Vagina (tissue), 2 donors: ENCODE measurements at regions not wholly inside any gene's neighbourhood (a gene's known extent, or its start where the extent isn't known, plus 50 kb on each side); places are given as distances from the start of the nearest gene placed in this dataset.

Experiments used
- DNase-seq, 2 donors: peaks; one replicate each; pipeline ENCODE4 v3.0.0-alpha.2; 2017; ENCODE audit errors: extremely low spot score in 2 of 2
- H3K27ac ChIP-seq: fragments of 200-600 bp; sonication (generic); one replicate; pipeline ENCODE4 v1.5.1; 2019
- H3K27me3 ChIP-seq: fragments of 200-600 bp; sonication (generic); one replicate; pipeline ENCODE4 v1.5.1; 2019
- H3K36me3 ChIP-seq, 2 donors: fragments of 200-600 bp; sonication (generic); one replicate each; pipeline ENCODE4 v1.5.1; 2017 to 2019
- H3K4me1 ChIP-seq: fragments of 200-600 bp; sonication (generic); one replicate; pipeline ENCODE4 v1.5.1; 2019
- H3K4me3 ChIP-seq, 2 donors: fragments of 200-600 bp; sonication (generic); 1 replicate in 1 of 2; 2 replicates in 1 of 2; pipeline ENCODE4 v1.5.1; 2016 to 2019
- H3K9me3 ChIP-seq: fragments of 200-600 bp; sonication (generic); one replicate; pipeline ENCODE4 v1.5.1; 2019
- POLR2A ChIP-seq, 2 donors: fragments of 450-650 bp; IDR thresholded peaks; one replicate each; pipeline ENCODE4 v1.6.1; 2017; ENCODE audit warnings: antibody characterized with exemption in 2 of 2, mild to moderate bottlenecking in 2 of 2, moderate library complexity in 2 of 2
- POLR2AphosphoS5 ChIP-seq, 2 donors: sonication (generic); formaldehyde crosslinking; IDR thresholded peaks; one replicate each; pipeline ENCODE4 v1.9.0; 2017; ENCODE audit warnings: antibody characterized with exemption in 2 of 2, mild to moderate bottlenecking in 2 of 2, low read depth in 1 of 2; ENCODE audit not compliant: insufficient read depth in 1 of 2
- intact Hi-C: fragments of 100-400 bp; cut with DNase I; formaldehyde crosslinking; loops from one replicate; pipeline ENCODE4 v1.15.1; 2023
- TF ChIP-seq, protein P1 (sequence below), 3 experiments: fragments of 450-650 bp in 2 of 3; fragments of 200-600 bp in 1 of 3; sonication (generic) in 1 of 3; IDR thresholded peaks; one replicate each; pipeline ENCODE4 v1.5.1; 2017 to 2019; ENCODE audit warnings: antibody characterized with exemption in 3 of 3, mild to moderate bottlenecking in 2 of 3, moderate library complexity in 2 of 3

DNA sequence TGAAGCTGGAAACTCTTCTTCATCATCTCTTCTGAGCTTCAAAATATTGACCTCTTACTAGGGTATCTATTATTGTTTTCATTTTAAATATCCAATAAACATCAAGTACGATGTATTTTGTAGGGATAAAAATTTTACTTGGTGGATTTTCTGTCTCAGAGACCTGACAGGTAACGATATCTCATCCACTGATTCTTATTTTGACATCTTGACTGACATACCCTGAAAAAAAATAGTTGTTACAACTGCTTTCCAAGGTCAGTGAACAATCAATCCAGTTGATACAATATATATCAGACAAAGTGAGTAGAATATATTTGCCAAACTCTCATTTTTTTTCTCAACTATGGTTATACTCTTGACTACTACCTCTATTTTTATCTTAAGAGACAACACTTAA, 963.7 kb upstream of the CDH2 start:
- no peaks in the 10 kb centered on the region for H3K27me3 ChIP-seq
- no peak overlapping the region for H3K27ac ChIP-seq
- H3K4me1 ChIP-seq, result no peaks in the 10 kb centered on the region
- intact Hi-C loops, result no loop called here
- no peak for DNase-seq
- H3K36me3 ChIP-seq, result no peaks in the 10 kb centered on the region
- H3K4me3 ChIP-seq, result no peak overlapping the region
- no peak for TF ChIP-seq POLR2A (IDR thresholded peaks at IDR 0.05)
- no peak for TF ChIP-seq POLR2AphosphoS5 (IDR thresholded peaks at IDR 0.05; ENCODE audit: insufficient read depth in 1 of 2, low read depth in 1 of 2)
- H3K9me3 ChIP-seq, result no peaks in the 10 kb centered on the region

DNA sequence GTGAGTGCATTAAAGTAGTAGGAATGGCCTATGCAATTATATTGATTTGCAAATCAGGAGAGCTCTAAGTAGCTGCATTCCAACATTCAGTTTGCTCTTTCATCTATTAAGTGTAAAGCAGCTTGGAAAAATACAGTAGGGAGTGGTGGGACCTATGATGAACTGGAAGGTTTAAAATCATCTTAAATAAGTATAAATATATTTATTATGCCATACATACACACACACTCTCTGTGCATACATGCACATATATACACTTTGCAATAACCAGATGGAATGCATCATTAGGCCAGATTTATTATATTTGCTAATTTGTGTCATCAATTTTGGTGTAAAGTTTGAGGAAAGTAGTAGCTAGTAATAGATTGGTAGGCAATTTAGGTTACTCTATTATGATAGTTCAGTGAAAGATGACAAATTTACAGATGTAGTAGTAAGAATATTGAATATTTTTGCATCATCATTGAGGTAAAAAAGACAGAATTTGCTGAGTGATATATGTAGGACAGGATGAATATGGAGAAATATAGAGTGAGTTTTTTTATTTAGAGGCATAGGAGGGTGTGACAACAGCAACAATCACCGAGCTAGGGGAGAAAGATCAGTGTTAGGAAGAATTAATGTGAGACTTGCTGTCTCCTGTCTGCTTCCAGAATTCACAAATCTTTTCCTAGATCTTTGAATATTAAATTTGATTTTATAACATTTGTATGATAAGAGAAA, 961.0 kb upstream of the CDH2 start:
- TF ChIP-seq POLR2A (IDR thresholded peaks at IDR 0.05), result no peak
- TF ChIP-seq, protein P1, sequence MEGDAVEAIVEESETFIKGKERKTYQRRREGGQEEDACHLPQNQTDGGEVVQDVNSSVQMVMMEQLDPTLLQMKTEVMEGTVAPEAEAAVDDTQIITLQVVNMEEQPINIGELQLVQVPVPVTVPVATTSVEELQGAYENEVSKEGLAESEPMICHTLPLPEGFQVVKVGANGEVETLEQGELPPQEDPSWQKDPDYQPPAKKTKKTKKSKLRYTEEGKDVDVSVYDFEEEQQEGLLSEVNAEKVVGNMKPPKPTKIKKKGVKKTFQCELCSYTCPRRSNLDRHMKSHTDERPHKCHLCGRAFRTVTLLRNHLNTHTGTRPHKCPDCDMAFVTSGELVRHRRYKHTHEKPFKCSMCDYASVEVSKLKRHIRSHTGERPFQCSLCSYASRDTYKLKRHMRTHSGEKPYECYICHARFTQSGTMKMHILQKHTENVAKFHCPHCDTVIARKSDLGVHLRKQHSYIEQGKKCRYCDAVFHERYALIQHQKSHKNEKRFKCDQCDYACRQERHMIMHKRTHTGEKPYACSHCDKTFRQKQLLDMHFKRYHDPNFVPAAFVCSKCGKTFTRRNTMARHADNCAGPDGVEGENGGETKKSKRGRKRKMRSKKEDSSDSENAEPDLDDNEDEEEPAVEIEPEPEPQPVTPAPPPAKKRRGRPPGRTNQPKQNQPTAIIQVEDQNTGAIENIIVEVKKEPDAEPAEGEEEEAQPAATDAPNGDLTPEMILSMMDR (IDR thresholded peaks at IDR 0.05), result no peak
- TF ChIP-seq POLR2AphosphoS5 (IDR thresholded peaks at IDR 0.05; ENCODE audit: insufficient read depth in 1 of 2, low read depth in 1 of 2), result no peak
- Histone ChIP-seq H3K9me3 (no peaks in the 10 kb centered on the region), H3K4me3 (no peak overlapping the region), H3K27me3 (no peaks in the 10 kb centered on the region), H3K36me3 (no peaks in the 10 kb centered on the region), H3K4me1 (no peaks in the 10 kb centered on the region), H3K27ac (no peak overlapping the region)
- DNase-seq, result no peak
- intact Hi-C loops, result no loop called here

DNA sequence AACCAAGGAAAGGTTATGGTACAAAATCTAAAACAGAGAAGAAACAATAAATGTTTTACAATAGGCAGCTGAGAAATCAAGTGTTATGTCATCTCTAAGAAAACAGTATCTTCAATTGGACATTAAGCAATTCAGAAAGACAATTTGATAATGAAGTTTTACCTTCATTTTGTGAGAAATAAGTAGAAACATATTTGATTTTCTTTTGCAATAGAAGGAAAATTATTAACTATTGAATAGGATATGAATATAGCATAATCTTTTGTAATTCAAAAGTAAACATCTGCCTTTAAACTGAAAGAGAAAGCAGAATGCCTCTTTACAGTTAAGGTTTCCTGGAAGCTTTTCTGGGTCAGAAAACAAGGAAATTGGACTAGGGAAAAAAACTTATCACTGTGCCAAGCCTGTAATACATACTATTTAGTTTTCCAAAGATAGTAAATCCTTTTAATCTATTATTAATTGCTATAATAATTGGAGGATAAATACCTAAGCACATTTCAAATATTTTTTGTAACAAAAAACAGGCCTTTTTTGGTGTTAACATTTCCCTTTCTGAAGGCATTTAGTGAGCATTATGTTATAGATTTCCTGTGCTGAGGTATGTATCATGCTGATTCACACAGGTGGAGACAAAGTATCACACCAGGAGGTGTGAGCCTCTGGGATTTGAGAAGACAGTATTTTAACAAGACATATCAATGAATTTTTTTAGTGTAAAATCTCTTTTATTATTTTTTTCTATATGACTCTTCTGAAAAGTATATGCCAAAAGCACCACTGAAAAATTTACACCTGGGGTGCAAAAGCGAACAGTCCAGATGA, 947.0 kb upstream of the CDH2 start:
- Histone ChIP-seq H3K27me3 (no peaks in the 10 kb centered on the region), H3K4me1 (no peaks in the 10 kb centered on the region), H3K27ac (no peak overlapping the region), H3K9me3 (no peaks in the 10 kb centered on the region), H3K4me3 (no peak overlapping the region), H3K36me3 (no peaks in the 10 kb centered on the region)
- intact Hi-C loops, result no loop called here
- TF ChIP-seq POLR2AphosphoS5 (IDR thresholded peaks at IDR 0.05; ENCODE audit: insufficient read depth in 1 of 2, low read depth in 1 of 2) (no peak), POLR2A (IDR thresholded peaks at IDR 0.05) (no peak)
- TF ChIP-seq, protein P1 (IDR thresholded peaks at IDR 0.05), result no peak
- DNase-seq, result no peak

DNA sequence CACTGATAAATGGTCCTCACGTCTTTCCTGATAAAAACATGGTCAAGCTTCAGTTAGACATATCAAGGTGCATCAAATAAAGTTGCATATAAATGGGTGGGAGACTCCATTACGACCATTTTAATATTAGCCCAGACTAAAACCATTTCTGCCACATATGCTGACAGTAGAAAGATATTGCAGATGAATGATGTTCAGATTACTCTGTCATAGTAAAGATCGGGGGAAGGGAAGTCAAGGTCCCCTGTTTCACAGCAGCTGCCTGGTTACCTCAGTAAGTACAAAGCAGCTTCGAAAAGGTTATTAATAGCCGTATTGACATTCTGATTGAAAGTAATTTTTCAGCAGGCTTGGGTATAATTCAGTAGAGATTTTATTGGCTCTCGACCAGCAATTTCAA, 927.7 kb upstream of the CDH2 start:
- H3K27me3 ChIP-seq, result no peaks in the 10 kb centered on the region
- no peak for DNase-seq
- no peak overlapping the region for H3K27ac ChIP-seq
- no peaks in the 10 kb centered on the region for H3K4me1 ChIP-seq
- TF ChIP-seq POLR2A (IDR thresholded peaks at IDR 0.05) (no peak), POLR2AphosphoS5 (IDR thresholded peaks at IDR 0.05; ENCODE audit: insufficient read depth in 1 of 2, low read depth in 1 of 2) (no peak)
- TF ChIP-seq, protein P1 (IDR thresholded peaks at IDR 0.05), result no peak
- intact Hi-C loops, result no loop called here
- H3K9me3 ChIP-seq, result no peaks in the 10 kb centered on the region
- no peaks in the 10 kb centered on the region for H3K36me3 ChIP-seq
- H3K4me3 ChIP-seq, result no peak overlapping the region

DNA sequence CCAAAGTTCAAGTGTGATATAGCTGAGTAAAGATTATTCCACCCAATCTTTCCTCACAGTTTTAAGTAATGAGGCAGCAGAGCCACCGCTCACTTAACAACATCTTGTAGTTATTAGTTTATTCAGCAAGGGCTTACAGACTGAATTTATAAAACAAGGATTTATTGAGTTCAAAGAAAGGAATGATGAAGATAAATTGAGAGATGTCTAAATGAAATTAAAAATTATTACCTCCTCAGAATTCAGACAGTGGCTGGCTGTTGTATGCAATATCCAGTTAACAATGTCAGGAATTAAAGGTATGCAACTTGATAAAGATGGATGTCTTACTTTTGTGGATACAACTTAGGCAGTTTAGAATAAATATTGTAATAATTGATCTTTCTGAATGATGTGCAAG, 927.3 kb upstream of the CDH2 start:
- intact Hi-C loops, result no loop called here
- no peaks in the 10 kb centered on the region for H3K27me3 ChIP-seq
- DNase-seq, result no peak
- TF ChIP-seq POLR2A (IDR thresholded peaks at IDR 0.05), result no peak
- no peak for TF ChIP-seq POLR2AphosphoS5 (IDR thresholded peaks at IDR 0.05; ENCODE audit: insufficient read depth in 1 of 2, low read depth in 1 of 2)
- TF ChIP-seq, protein P1 (IDR thresholded peaks at IDR 0.05), result no peak
- H3K4me3 ChIP-seq, result no peak overlapping the region
- H3K9me3 ChIP-seq, result no peaks in the 10 kb centered on the region
- H3K36me3 ChIP-seq, result no peaks in the 10 kb centered on the region
- no peaks in the 10 kb centered on the region for H3K4me1 ChIP-seq
- no peak overlapping the region for H3K27ac ChIP-seq
